IMR-90 (cell line): ENCODE measurements at regions not wholly inside any gene's neighbourhood (a gene's known extent, or its start where the extent isn't known, plus 50 kb on each side); places are given as distances from the start of the nearest gene placed in this dataset.

Source experiments
- ATAC-seq: fragments of 200-7000 bp; cut with Tn5 transposase; 2 replicates; pipeline ENCODE4 v1.9.1; 2020; ENCODE audit warnings: low read depth, mild to moderate bottlenecking, moderate library complexity
- BruUV-seq: library from RNA; stranded (reverse); fragments of 400-500 nt; replicated peaks from 2 replicates; lab custom pipeline; 2021; lab: Mats Ljungman, UMichigan
- CTCF ChIA-PET: fragments of 300-600 bp; formaldehyde crosslinking; extraction: SDS; loops from one replicate; lab custom pipeline; 2021; ENCODE audit warnings: antibody characterized with exemption; lab: Yijun Ruan, JAX
- POLR2A ChIA-PET: fragments of 300-600 bp; sonication (Branson Sonifier 250); formaldehyde crosslinking; loops from one replicate; lab custom pipeline; 2022; ENCODE audit warnings: antibody characterized with exemption; ENCODE audit not compliant: unreplicated experiment; lab: Charles Lee
- DNase-seq: peaks from one replicate; pipeline ENCODE4 v3.0.0; 2013
- H2AFZ ChIP-seq: replicated peaks from 2 replicates; pipeline ENCODE3; 2013; ENCODE audit warnings: low read length, mild to moderate bottlenecking; ENCODE audit not compliant: poor library complexity
- H2AK5ac ChIP-seq: 2 replicates; pipeline ENCODE4 v1.6.1; 2013; ENCODE audit warnings: low read depth, low read length, inconsistent platforms
- H2AK9ac ChIP-seq: replicated peaks from 2 replicates; pipeline ENCODE3; 2013; ENCODE audit warnings: mild to moderate bottlenecking, low read depth, low read length, moderate library complexity; ENCODE audit not compliant: poor library complexity
- H2BK120ac ChIP-seq: 2 replicates; pipeline ENCODE4 v1.6.1; 2013; ENCODE audit warnings: low read depth, low read length, inconsistent platforms
- H2BK15ac ChIP-seq: 3 replicates; pipeline ENCODE4 v1.6.1; 2013; ENCODE audit warnings: low read depth, low read length, inconsistent platforms
- H2BK20ac ChIP-seq: 2 replicates; pipeline ENCODE4 v1.6.1; 2013; ENCODE audit warnings: low read depth, mild to moderate bottlenecking, inconsistent platforms, low read length, moderate library complexity
- H2BK5ac ChIP-seq: 2 replicates; pipeline ENCODE4 v1.6.1; 2013; ENCODE audit warnings: mild to moderate bottlenecking, low read depth, low read length, inconsistent platforms; ENCODE audit not compliant: poor library complexity, severe bottlenecking
- H3K14ac ChIP-seq: replicated peaks from 2 replicates; pipeline ENCODE4 v1.6.1; 2013; ENCODE audit warnings: low read depth, low read length, inconsistent platforms
- H3K18ac ChIP-seq: 2 replicates; pipeline ENCODE4 v1.6.1; 2013; ENCODE audit warnings: low read depth, low read length, control low read depth
- H3K23ac ChIP-seq: 2 replicates; pipeline ENCODE4 v1.6.1; 2013; ENCODE audit warnings: low read depth, low read length, inconsistent platforms
- H3K27ac ChIP-seq: 2 replicates; pipeline ENCODE4 v1.5.1; 2013; ENCODE audit warnings: mild to moderate bottlenecking, control low read depth, low read length; ENCODE audit not compliant: insufficient read depth
- H3K27me3 ChIP-seq: 2 replicates; pipeline ENCODE4 v1.6.1; 2013; ENCODE audit warnings: low read length; ENCODE audit not compliant: control insufficient read depth, insufficient read depth
- H3K36me3 ChIP-seq: 2 replicates; pipeline ENCODE4 v1.6.1; 2013; ENCODE audit warnings: low read length, mixed read lengths; ENCODE audit not compliant: control insufficient read depth, insufficient read depth
- H3K4ac ChIP-seq: 2 replicates; pipeline ENCODE4 v1.6.1; 2013; ENCODE audit warnings: low read depth, low read length, inconsistent platforms
- H3K4me1 ChIP-seq: 2 replicates; pipeline ENCODE4 v1.6.1; 2013; ENCODE audit warnings: low read length, mixed read lengths; ENCODE audit not compliant: control insufficient read depth, insufficient read depth
- H3K4me2 ChIP-seq: 2 replicates; pipeline ENCODE4 v1.6.1; 2013; ENCODE audit warnings: low read depth, mild to moderate bottlenecking, control low read depth, low read length, moderate library complexity
- H3K4me3 ChIP-seq: 2 replicates; pipeline ENCODE4 v1.5.1; 2013; ENCODE audit warnings: low read depth, mild to moderate bottlenecking, control low read depth, low read length, moderate library complexity; ENCODE audit not compliant: insufficient read depth
- H3K56ac ChIP-seq: 2 replicates; pipeline ENCODE4 v1.6.1; 2013; ENCODE audit warnings: low read length, inconsistent platforms; ENCODE audit not compliant: insufficient read depth; ENCODE audit errors: extremely low read depth
- H3K79me1 ChIP-seq, 2 experiments: 2 replicates each; pipeline ENCODE4 v1.6.1; 2013; ENCODE audit warnings: low read length in 2 of 2, inconsistent platforms in 1 of 2, low read depth in 1 of 2
- H3K9ac ChIP-seq: 2 replicates; pipeline ENCODE4 v1.6.1; 2013; ENCODE audit warnings: low read depth, low read length, control low read depth
- H3K9me1 ChIP-seq: 2 replicates; pipeline ENCODE4 v1.6.1; 2013; ENCODE audit warnings: low read length, inconsistent platforms; ENCODE audit not compliant: insufficient read depth
- H3K9me3 ChIP-seq: 2 replicates; pipeline ENCODE4 v1.6.1; 2013; ENCODE audit warnings: low read length; ENCODE audit not compliant: control insufficient read depth, insufficient read depth
- H4K20me1 ChIP-seq: 2 replicates; pipeline ENCODE4 v1.6.1; 2013; ENCODE audit warnings: low read length, inconsistent platforms; ENCODE audit not compliant: insufficient read depth
- H4K5ac ChIP-seq: 2 replicates; pipeline ENCODE4 v1.6.1; 2013; ENCODE audit warnings: mild to moderate bottlenecking, low read depth, low read length, control low read depth
- H4K8ac ChIP-seq, 2 experiments: 2 replicates each; pipeline ENCODE4 v1.6.1; 2013; ENCODE audit warnings: low read depth in 2 of 2, low read length in 2 of 2, control low read depth in 1 of 2, inconsistent platforms in 1 of 2
- H4K91ac ChIP-seq: 2 replicates; pipeline ENCODE4 v1.6.1; 2013; ENCODE audit warnings: low read depth, low read length, inconsistent platforms; ENCODE audit not compliant: insufficient read depth
- BHLHE40 ChIP-seq: fragments of 150-350 bp; IDR thresholded peaks from 2 replicates; pipeline ENCODE4 v1.6.1; 2016; ENCODE audit warnings: mild to moderate bottlenecking, low read depth, low read length
- CHD1 ChIP-seq: IDR thresholded peaks from 2 replicates; pipeline ENCODE4 v1.6.1; 2012; ENCODE audit warnings: low read depth, low read length, improper control_type of control experiment
- MAFK ChIP-seq: IDR thresholded peaks from 2 replicates; pipeline ENCODE4 v1.6.1; 2012; ENCODE audit warnings: low read depth, low read length, improper control_type of control experiment
- MAZ ChIP-seq: IDR thresholded peaks from 2 replicates; pipeline ENCODE4 v1.6.1; 2012; ENCODE audit warnings: low read depth, mild to moderate bottlenecking, low read length, improper control_type of control experiment, moderate library complexity, borderline replicate concordance
- MXI1 ChIP-seq: IDR thresholded peaks from 2 replicates; pipeline ENCODE4 v1.6.1; 2012; ENCODE audit warnings: low read depth, mild to moderate bottlenecking, low read length, moderate library complexity, borderline replicate concordance
- NFE2L2 ChIP-seq: fragments of 150-350 bp; IDR thresholded peaks from 2 replicates; pipeline ENCODE4 v1.6.1; 2016; ENCODE audit warnings: low read depth, mild to moderate bottlenecking, low read length
- POLR2A ChIP-seq: IDR thresholded peaks from 2 replicates; pipeline ENCODE4 v1.6.1; 2012; ENCODE audit warnings: mild to moderate bottlenecking, low read depth, low read length
- RAD21 ChIP-seq: IDR thresholded peaks from 2 replicates; pipeline ENCODE4 v1.6.1; 2012; ENCODE audit warnings: low read length, improper control_type of control experiment
- RFX5 ChIP-seq: IDR thresholded peaks from 2 replicates; pipeline ENCODE4 v1.8.0; 2012; ENCODE audit warnings: low read depth, mild to moderate bottlenecking, low read length, moderate library complexity
- SMC3 ChIP-seq: fragments of 150-350 bp; IDR thresholded peaks from 2 replicates; pipeline ENCODE4 v1.6.1; 2016; ENCODE audit warnings: low read depth, mild to moderate bottlenecking, antibody characterized with exemption, low read length, moderate library complexity
- WGBS, 2 experiments: methylation state at CpG; one replicate each; pipeline versions ENCODE4 v1.1.5 to v1.1.7; 2013; ENCODE audit warnings: missing lambda C conversion rate in 2 of 2; ENCODE audit not compliant: insufficient read length in 1 of 2; ENCODE audit errors: extremely low coverage in 2 of 2; 5-methylcytosine and 5-hydroxymethylcytosine counted together
- dilution Hi-C: fragments of 300-500 bp; cut with HindIII; formaldehyde crosslinking; loops from one replicate; pipeline ENCODE4 v1.14.3; 2018; ENCODE audit warnings: low sequenced_read_pairs; ENCODE audit not compliant: unreplicated experiment
- in situ Hi-C: fragments of 300-500 bp; cut with MboI; formaldehyde crosslinking; loops from 3 replicates; pipeline ENCODE4 v1.14.3; 2019; ENCODE audit warnings: low sequenced_read_pairs, inconsistent platforms, mixed read lengths
- intact Hi-C: fragments of 100-400 bp; cut with micrococcal nuclease; formaldehyde crosslinking; loops from 2 replicates; pipeline ENCODE4 v1.10.0; 2022
- TF ChIP-seq, protein P1 (sequence below): fragments of 150-350 bp; IDR thresholded peaks from 2 replicates; pipeline ENCODE4 v1.6.1; 2016; ENCODE audit warnings: low read depth, mild to moderate bottlenecking, low read length, moderate library complexity, borderline replicate concordance

DNA sequence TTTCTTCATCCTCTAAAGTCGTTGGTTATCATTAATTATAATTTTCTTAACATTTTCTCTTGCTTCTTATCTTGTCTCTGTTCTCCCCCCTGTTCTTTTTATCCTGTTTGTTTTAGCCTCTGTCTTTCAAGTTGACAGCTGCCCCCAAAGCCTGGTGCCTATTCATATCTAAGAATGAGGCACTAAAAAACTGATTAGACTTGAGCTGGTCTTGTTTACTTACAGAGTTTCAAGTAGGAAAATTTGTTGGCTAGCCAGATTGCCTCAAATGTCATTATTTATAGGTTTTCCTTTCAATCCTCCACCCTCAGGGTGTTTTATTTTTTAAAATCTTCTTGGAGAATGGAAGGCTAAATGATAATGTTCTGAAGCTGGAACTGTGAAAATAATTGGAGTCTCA lies 236.0 kb downstream of the UTP18 start:
- Histone ChIP-seq H2BK20ac (no peak overlapping the region), H3K23ac (no peak overlapping the region), H2BK15ac (no peak overlapping the region), H2BK5ac (no peak overlapping the region), H3K9me1 (no peaks in the 10 kb centered on the region), H2AK9ac (no peak overlapping the region), H4K20me1 (no peaks in the 10 kb centered on the region), H3K79me1 (no peaks in the 10 kb centered on the region), H2AK5ac (no peak overlapping the region), H3K27ac (no peak overlapping the region), H3K14ac (no peak overlapping the region), H3K4ac (no peak overlapping the region), H3K4me2 (no peak overlapping the region), H3K9ac (no peak overlapping the region), H3K4me1 (no peaks in the 10 kb centered on the region), H4K5ac (no peak overlapping the region), H3K27me3 (no peaks in the 10 kb centered on the region), H4K91ac (no peak overlapping the region), H3K4me3 (no peak overlapping the region), H3K18ac (no peak overlapping the region), H3K56ac (no peak overlapping the region), H2AFZ (no peak overlapping the region), H3K36me3 (no peaks in the 10 kb centered on the region), H3K9me3 (no peaks in the 10 kb centered on the region), H2BK120ac (no peak overlapping the region), H4K8ac (no peak overlapping the region)
- intact Hi-C loops (no loop called here), dilution Hi-C loops (no loop called here), in situ Hi-C loops (no loop called here)
- no CpG with 5 or more reads among the region's 1 CpG for WGBS, 2 experiments
- DNase-seq = no peak
- BruUV-seq = no TSS peak
- TF ChIP-seq, protein P1, sequence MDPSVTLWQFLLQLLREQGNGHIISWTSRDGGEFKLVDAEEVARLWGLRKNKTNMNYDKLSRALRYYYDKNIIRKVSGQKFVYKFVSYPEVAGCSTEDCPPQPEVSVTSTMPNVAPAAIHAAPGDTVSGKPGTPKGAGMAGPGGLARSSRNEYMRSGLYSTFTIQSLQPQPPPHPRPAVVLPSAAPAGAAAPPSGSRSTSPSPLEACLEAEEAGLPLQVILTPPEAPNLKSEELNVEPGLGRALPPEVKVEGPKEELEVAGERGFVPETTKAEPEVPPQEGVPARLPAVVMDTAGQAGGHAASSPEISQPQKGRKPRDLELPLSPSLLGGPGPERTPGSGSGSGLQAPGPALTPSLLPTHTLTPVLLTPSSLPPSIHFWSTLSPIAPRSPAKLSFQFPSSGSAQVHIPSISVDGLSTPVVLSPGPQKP = no peak
- TF ChIP-seq SMC3 (no peak), MXI1 (no peak), CHD1 (no peak), MAZ (no peak), NFE2L2 (no peak), MAFK (no peak), POLR2A (no peak), RFX5 (no peak), RAD21 (no peak), BHLHE40 (no peak)
- POLR2A ChIA-PET = no interaction called here
- ATAC-seq = no peak
- CTCF ChIA-PET = no interaction called here
